GM19463 (cell line): ENCODE measurements at regions not wholly inside any gene's neighbourhood (a gene's known extent, or its start where the extent isn't known, plus 50 kb on each side); places are given as distances from the start of the nearest gene placed in this dataset.
"Not testable (repeated sequence)": the region's sequence is repeated elsewhere in the genome, so short reads cannot be mapped to it uniquely, and the experiment has no call there.

Experiments used
- ATAC-seq: cut with Tn5 transposase; IDR thresholded peaks from one replicate; pipeline ENCODE4 v1.9.1; 2021; ENCODE audit warnings: mild to moderate bottlenecking, moderate library complexity; ENCODE audit not compliant: unreplicated experiment

DNA sequence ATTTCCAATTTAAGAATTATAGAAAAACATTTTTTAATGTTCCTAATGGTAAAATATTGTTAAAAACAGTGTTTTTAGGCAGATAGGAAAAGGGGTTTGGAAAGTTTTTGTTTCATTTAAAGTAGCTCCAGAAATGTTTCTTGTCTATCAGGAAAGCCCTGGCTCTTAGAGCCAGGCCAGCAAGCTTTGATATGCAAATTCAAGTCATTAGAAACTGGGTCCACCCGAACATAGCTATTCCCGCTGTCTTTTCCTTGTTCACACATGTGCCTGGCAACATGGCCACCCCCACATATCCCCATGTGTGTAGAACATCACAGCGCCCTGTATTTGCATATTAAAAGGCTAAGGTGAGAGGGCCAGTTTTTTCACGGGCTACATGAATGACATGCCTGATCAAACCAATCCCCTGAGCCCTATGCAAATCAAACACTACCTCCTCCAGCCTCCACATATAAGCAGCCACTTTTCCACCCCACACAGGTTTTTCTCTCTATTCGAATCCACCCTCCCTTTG lies 925.3 kb upstream of the CDH10 start:
- no peak for ATAC-seq

DNA sequence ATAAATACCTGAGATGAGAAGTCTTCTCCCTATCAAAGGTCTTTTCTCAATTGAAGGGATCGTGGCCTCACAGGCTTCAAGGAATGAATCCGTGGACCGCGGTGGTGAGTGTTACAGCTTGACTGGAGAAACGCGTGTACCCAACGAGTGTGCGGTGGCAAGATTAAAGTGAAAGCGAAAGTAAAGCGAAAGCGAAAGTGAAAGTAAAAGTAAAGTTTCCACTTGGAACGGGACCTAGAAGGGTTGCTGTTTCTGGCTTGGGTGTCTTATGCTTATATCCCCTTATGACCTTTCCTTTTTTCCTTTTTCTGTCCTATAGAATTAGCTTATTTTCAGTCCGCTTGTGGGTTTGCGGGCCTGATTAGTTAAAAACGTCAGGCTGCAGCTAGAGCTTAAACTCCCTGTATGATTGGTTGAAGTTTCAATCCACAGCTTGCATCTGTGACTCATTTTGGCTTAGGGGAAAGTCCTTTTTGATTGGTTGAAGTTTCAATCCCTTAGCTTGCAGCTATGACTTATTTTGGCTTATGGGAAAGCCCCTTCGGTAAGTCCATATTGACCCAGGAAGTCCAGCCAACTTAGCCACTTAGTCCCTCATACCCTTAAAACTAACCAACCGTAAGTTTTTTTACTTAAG lies 924.3 kb upstream of the CDH10 start:
- no peak for ATAC-seq

DNA sequence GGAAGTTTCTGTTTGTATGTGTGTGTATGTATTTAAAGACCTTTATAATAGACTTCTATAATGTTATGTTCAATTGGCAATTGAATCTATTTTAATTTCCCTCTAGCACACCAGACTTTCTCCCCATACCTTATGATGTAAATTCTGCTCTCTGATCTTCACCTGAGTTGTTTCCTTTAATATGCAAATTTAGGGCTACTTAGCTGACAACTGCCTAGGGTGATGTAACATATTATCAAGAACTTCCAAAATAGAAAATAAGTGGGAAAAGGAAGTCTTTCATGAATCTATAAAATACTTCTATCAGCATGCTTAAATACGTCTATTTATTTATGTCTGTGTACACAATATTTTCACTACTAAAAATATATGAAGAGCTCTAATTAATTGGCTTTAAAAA lies 923.5 kb upstream of the CDH10 start:
- no peak for ATAC-seq

DNA sequence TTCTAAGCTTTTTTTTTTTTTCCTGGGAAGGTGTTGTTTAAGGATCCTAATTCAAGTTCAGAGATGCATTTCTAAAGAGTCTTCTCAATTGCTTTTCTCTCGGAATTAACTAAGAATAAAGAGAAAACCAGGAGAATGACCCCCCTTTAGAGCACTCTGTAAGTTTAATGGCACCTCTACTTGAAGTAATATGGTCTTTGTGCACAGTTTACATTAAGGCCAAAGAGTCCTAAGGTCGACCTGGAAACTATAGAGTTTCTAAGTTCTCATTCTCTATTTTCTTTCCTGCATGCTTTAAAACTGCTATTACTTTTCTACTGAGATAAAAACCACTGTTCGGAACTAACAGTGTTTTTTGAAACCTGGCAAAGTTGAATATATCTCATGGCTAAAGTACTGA lies 923.1 kb upstream of the CDH10 start:
- ATAC-seq: no peak

DNA sequence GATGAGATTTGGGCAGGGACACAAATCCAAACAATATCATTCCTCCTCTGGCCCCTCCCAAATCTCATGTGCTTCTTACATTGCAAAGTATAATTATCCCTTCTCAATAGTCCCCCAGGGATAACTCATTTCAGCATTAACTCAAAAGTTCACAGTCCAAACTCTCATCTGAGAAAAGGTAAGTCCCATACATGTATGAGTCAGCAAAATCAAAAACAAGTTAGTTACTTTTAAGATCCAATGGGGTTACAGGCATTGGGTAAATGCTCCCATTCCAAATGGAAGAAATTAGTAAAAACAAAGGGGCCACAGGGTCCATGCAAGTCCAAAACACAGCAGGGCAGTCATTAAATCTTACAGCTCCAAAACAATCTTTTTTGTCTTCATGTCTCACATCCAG lies 917.9 kb upstream of the CDH10 start:
- ATAC-seq: no peak

DNA sequence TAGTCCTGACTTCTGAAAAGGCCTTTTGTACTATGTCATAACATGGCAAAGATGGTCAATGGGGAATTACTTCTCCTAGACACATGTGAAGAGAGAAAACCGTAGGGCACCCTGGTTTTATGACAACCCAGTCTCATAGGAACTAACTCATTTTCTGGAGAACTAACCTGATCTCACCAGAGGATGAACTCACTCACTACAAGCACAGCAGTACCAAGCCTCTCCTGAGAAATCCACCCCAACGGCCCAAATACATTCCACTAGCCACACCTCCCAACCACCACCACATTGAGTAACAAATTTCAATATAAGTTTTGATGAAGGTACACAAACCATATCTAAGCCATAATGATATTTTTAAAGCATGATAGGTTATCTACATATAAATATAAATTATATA lies 909.3 kb upstream of the CDH10 start:
- no peak for ATAC-seq

DNA sequence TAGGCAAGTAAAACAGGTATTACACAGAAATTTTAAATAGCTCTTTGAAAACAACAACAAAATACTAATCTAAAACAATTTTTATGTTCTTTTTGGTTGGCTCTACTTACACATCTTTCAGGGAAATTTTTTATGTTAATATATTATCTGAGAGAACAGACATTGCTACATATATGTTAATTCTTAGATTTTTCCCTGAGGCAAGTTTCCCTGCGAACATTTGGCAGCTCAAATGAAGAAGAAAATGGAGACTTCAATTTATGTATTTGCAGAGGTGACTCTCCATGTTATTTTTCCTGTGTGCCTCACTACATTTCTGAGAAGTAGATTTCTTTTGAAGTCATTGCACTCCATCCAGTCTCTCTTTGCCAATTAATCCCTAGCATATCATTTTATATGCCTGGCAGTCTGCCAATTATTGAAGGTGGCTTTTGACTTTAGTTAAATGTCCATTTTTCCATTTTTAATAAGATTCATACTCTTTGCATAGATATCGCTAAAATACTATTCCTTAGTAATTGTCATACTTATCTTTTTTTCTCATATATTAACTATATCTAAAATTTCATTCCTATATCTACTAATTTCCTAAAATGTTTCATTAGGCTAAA lies 908.2 kb upstream of the CDH10 start:
- no peak for ATAC-seq

DNA sequence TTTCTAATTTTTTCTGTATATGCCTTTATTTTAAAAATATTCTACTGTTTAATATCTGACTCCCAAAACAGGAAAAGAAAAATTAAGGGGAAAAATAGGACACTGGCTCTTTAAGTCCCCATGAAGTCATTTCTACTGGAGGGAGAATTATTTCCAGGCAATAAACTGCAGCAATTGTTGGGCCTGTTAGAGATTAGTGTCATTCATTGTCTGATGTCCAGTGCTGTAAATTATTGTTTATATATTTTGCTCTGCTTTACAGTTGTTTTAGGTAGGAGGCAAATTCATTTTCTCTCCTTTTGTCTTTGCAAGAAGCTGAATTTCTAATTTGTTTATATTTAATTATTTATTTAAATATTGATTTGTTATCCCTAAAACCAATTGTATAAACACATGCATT lies 906.0 kb upstream of the CDH10 start:
- no peak for ATAC-seq

DNA sequence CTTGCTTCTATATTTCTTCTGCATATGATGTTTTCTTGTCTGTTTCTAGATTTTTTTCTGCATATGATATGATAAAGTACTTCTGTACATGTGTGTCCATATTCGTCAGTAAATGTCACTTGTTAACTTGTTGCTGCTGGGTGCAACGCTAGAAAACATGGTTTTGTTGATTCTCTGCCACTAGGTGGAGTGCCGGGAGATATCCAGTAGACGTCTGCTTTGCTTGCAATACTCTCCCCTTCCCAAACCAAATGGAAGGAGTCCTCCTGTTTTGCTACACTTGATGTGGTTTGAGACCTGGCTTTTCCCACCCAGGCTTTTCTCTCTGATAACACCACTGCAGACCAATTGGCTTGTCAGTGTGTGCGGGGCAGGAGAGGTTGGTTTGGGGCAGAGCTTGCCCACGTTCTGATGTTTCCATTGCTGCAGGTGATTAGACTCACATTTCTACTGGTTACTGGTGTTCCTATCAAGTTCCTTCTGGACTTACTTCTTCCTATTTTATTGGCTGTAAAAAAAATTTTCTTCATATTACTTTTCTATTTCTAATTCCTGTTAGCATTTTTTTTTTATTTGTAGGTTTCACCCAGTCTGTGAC lies 900.0 kb upstream of the CDH10 start:
- ATAC-seq: no peak

DNA sequence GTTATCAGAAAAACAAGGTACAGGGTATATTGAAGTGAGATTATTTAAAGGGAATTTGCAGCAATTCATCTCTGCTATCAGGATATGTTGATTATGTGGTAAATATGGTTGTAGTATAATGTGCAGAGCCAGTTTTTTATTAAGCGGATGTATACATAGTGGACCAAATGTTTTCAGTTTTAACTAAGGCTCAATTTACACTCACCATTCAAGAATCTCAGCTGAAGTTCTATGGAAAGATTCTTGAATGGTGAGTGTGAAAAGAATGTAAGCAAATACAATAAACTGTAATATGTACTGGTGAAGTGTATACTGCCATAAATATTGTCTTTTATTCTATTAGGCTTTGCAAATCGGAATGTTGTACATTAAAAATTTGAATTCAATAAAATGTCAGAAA lies 895.9 kb upstream of the CDH10 start:
- ATAC-seq: no peak

DNA sequence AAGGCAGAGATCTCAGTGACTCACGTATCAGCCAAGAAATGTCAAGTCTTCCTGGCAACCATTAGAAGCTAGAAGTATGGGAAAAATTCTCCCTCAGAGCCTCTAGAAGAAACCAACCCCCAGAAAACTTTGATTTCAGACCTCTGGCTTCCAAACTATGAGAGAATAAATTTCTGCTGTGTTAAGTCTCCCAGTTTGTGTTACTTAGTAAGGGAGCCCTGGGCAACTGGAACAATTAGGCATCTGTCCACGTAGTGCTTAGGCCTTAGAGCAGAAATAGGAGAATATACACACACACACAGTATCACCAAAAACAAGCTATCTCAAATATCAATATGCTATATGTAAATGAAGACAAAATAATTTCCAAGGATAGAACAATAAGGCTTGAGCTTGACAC lies 894.8 kb upstream of the CDH10 start:
- ATAC-seq: no peak

DNA sequence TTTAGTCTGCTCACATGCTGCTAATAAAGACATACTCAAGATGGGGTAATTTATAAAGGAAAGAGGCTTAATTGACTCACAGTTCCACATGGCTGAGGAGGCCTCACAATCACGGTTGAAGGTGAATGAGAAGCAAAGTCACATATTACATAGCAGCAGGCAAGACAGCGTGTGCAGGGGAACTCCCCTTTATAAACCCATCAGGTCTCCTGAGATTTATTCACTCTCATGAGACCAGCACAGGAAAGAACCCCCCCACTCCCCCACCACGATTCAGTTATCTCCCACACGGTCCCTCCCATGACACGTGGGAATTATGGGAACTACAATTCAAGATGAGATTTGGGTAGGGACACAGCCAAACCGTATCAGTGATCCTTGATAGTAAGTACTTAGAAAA lies 891.7 kb upstream of the CDH10 start:
- not testable (repeated sequence) for ATAC-seq

DNA sequence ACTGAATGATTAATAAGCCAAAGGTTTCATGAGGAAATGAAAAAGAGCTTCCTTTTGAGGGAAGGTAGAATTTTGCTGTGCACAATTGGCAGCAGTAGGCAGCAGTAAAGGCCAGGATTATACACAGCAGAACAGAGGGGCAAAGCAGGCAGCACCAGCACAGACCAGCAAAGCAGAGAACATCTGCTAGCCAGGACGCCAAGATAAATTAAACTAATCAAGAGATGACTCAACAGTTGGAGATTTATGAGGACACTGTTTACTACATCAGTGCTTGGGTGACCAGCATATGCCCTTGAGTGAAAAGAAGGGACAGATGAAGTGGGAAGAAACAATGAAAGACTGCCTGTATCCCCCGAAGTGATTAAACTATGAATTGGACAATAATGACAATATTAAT lies 871.4 kb upstream of the CDH10 start:
- ATAC-seq: no peak

DNA sequence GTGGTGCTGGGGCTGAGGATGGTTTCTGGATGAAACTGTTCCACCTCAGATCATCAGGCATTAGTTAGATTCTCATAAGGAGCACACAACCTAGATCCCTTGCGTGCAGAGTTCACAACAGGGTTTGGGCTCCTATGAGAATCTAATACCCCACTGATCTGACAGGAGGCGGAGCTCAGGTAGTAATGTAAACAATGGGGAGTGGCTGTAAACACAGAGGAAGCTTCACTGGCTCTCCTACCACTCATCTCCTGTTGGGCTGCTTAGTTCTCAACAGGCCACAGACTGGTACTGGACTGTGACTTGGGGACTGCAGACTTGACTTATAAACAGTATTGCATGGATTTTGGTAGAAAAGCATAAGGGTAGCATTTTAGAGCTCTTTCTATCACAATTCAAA lies 870.7 kb upstream of the CDH10 start:
- no peak for ATAC-seq

DNA sequence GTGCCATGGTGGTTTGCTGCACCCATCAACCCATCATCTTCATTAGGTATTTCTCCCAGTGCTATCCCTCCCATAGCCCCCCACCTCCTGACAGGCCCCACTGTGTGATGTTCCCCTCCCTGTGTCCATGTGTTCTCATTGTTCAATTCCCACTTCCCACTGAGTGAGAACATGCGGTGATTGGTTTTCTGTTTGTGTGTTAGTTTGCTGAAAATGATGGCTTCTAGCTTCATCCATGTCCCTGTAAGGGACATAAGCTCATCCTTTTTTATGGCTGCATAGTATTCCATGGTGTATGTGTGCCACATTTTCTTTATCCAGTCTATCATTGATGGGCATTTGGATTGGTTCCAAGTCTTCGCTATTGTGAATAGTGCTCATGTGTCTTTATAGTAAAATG lies 865.9 kb upstream of the CDH10 start:
- ATAC-seq: not testable (repeated sequence)

DNA sequence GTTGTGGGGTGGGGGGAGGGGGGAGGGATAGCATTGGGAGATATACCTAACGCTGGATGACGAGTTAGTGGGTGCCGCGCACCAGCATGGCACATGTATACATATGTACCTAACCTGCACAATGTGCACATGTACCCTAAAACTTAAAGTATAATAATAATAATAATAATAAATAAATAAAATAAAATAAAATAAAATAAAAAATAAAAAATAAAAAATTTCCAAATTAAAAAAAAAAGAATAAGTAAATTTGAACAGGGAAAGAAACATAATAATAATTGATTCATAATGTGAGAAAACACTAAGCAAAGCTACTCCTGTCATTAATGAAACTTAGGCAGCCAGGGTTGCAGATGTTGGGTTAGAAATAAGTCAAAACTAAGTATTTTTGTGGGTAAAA lies 863.2 kb upstream of the CDH10 start:
- not testable (repeated sequence) for ATAC-seq

DNA sequence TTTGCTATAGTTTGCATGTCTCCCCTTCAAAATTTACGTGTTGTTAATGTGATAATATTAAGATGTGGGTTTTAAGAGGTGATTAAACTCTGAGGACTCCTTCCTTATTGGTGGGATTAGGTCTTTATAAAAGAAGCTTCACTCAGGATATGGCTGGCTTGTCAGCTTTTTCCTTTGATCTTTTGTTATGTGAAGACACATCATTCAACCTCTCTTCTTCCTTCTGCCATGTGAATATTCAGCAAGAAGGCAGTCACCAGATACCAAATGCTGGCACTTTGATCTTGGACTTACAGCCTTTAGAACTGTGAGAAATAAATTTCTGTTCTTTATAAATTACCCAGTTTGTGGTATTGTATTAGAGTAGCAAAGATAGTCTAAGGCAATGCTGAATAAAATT lies 855.9 kb upstream of the CDH10 start:
- no peak for ATAC-seq

DNA sequence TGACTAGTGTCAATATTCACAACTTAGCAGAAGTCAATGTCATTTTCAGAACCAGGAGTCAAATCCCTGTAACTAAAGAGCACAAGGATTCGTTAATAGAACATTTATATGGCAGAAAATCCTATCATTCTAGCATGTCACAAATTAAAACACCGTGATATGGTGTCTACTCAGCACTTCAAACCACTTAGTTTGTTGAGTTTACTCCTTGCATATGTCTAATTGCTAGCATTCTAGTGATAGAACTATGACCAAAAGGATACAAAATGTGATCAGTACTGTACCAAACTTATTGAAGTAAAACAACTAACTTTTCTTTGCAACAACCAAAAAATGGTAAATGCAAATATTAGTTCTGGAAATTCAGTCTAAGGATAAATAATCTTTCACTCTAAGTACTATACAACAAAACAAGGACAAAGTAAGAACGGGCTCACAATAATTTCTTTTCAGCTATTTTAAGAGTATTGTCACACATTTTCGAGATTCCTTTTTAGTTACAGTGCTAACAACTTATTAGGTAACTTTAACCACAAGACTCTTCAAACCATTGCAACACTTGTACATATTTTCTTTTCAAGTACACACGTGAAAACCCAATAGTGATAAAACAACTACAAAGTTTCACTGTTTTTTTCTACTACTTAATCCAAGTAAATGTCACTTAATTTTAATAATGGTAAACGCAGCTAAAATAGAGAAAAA lies 845.2 kb upstream of the CDH10 start:
- no peak for ATAC-seq

DNA sequence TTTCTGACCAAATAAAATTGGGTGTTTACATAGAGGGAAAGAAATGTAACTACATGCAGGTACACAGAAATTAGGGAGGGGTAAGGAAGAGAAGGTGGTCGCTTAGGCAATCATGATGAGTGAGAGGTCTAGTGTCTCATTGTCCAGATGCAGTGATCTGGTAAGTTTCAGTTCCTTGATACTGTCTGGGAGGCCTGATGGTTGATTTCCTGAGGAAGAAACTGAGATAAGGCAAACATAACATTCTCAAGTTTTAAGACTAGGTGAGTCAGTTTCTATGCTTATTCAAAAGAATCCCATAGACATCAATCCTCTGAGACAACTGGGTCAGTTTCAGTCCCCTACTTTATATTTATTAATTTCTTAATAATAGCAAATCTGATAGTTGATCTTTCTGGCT lies 843.3 kb upstream of the CDH10 start:
- no peak for ATAC-seq

DNA sequence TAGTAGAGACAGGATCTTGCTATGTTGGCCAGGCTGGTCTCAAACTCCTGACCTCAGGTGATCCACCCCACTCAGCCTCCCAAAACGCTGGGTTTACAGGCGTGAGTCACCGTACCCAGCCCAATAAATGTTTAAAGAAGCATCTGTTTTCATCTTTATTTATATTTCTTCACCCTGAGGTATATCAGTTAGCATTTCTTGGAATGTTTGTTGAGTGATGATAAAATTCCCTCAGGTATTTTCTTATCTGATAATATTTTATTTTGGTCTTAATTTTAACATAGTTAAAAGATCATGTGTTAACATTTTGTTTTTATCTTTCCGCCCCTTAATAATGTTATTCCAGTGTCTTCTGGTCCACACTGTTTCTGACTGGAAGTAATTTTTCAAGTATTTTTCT lies 839.6 kb upstream of the CDH10 start:
- no peak for ATAC-seq

DNA sequence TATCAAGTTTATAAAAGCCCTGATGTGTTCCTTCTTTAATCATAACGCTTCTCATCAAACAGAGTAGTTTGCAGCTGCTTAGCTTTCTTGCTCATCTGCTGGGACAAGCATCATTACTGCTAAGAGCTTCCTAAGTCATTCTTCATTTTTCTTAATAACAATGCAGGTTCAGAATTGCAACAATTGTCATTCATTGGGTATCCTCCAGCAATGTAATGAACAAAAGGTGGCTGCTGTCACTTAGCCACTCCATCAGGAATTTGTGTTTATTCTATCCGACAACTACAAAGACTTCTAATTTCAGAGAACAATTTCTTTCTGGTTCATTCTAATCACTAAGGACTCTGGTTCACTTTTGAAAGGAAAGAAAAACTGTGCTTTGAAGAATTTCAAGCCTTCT lies 836.7 kb upstream of the CDH10 start:
- ATAC-seq: no peak

DNA sequence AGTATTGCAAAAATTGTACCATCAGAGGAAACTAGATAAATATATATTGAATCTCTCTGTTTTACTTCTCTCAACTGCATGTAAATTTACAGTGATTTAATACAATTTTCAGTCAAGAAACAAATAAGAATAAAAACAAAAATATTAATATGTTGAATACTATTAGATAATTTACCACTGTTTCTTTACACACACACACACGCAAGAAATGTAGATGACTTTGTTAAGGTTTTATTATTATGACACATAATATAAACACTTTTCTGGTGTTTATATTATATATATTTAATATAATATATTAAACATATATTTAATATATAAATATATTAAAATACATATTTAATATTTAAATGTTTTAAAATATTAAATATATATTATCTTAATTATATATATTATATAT lies 814.3 kb upstream of the CDH10 start:
- no peak for ATAC-seq
